Nephron (organoid): ENCODE measurements at regions not wholly inside any gene's neighbourhood (a gene's known extent, or its start where the extent isn't known, plus 50 kb on each side); places are given as distances from the start of the nearest gene placed in this dataset.
A peak's percentile ranks its signal among the peaks of the same experiment; 100 is the strongest.

ENCODE experiments used
- H3K27ac Mint-ChIP-seq, 3 experiments: 2 replicates each; pipeline ENCODE4 v1.8.0; 2020; ENCODE audit warnings: mixed read lengths in 3 of 3, mild to moderate bottlenecking in 2 of 3, moderate library complexity in 1 of 3
- H3K27me3 Mint-ChIP-seq: 2 replicates; pipeline ENCODE4 v1.8.0; 2021; ENCODE audit warnings: low read depth, mild to moderate bottlenecking, moderate library complexity, mixed read lengths
- H3K36me3 Mint-ChIP-seq: 2 replicates; pipeline ENCODE4 v1.8.0; 2020; ENCODE audit warnings: low read depth, mixed read lengths
- H3K4me1 Mint-ChIP-seq: 2 replicates; pipeline ENCODE4 v1.8.0; 2020; ENCODE audit warnings: mixed read lengths
- H3K4me3 Mint-ChIP-seq, 3 experiments: 2 replicates each; pipeline ENCODE4 v1.8.0; 2020; ENCODE audit warnings: mild to moderate bottlenecking in 3 of 3, mixed read lengths in 3 of 3, moderate library complexity in 2 of 3
- H3K9me3 Mint-ChIP-seq: 2 replicates; pipeline ENCODE4 v1.8.0; 2020; ENCODE audit warnings: mixed read lengths
- CTCF ChIP-seq, 3 experiments: fragments of 200-600 bp; sonication (generic); IDR thresholded peaks; one replicate each; pipeline ENCODE4 v1.5.0; 2021; ENCODE audit warnings: antibody characterized with exemption in 3 of 3; ENCODE audit not compliant: unreplicated experiment in 3 of 3

GRCh38 chr7:54955296-54955695 is 63.5 kb upstream of the EGFR start:
- H3K36me3 Mint-ChIP-seq = no peaks in the 10 kb centered on the region
- no peak for TF ChIP-seq CTCF (IDR thresholded peaks at IDR 0.05; ENCODE audit: unreplicated experiment in 3 of 3)
- H3K4me1 Mint-ChIP-seq = no peaks in the 10 kb centered on the region
- peaks cover 3% of the 10 kb centered on the region for H3K9me3 Mint-ChIP-seq
- no peak overlapping the region for H3K4me3 Mint-ChIP-seq
- no peak overlapping the region for H3K27ac Mint-ChIP-seq
- peaks cover 3% of the 10 kb centered on the region for H3K27me3 Mint-ChIP-seq

GRCh38 chr7:54955696-54956420 is 63.0 kb upstream of the EGFR start:
- Mint-ChIP-seq H3K36me3 (no peaks in the 10 kb centered on the region), H3K27ac (no peak overlapping the region), H3K4me3 (no peak overlapping the region), H3K9me3 (peaks cover 3% of the 10 kb centered on the region), H3K27me3 (peaks cover 6% of the 10 kb centered on the region), H3K4me1 (no peaks in the 10 kb centered on the region)
- no peak for TF ChIP-seq CTCF (IDR thresholded peaks at IDR 0.05; ENCODE audit: unreplicated experiment in 3 of 3)

GRCh38 chr7:54956865-54957264 is 62.0 kb upstream of the EGFR start:
- Mint-ChIP-seq H3K9me3 (no peaks in the 10 kb centered on the region), H3K27ac (peak overlapping the region in 1 of 3 experiments; percentile 4), H3K4me1 (no peaks in the 10 kb centered on the region), H3K27me3 (peaks cover 7% of the 10 kb centered on the region), H3K36me3 (no peaks in the 10 kb centered on the region), H3K4me3 (no peak overlapping the region)
- TF ChIP-seq CTCF (IDR thresholded peaks at IDR 0.05; ENCODE audit: unreplicated experiment in 3 of 3) = no peak

GRCh38 chr7:54960517-54960916 is 58.3 kb upstream of the EGFR start:
- Mint-ChIP-seq H3K9me3 (no peaks in the 10 kb centered on the region), H3K4me3 (no peak overlapping the region), H3K4me1 (no peaks in the 10 kb centered on the region), H3K27me3 (peaks cover 7% of the 10 kb centered on the region), H3K27ac (no peak overlapping the region), H3K36me3 (no peaks in the 10 kb centered on the region)
- TF ChIP-seq CTCF (IDR thresholded peaks at IDR 0.05; ENCODE audit: unreplicated experiment in 3 of 3) = no peak

- H3K27ac Mint-ChIP-seq = no peak overlapping the region
- H3K4me1 Mint-ChIP-seq = no peaks in the 10 kb centered on the region
- no peak for TF ChIP-seq CTCF (IDR thresholded peaks at IDR 0.05; ENCODE audit: unreplicated experiment in 3 of 3)
- peaks cover 6% of the 10 kb centered on the region for H3K27me3 Mint-ChIP-seq
- no peak overlapping the region for H3K4me3 Mint-ChIP-seq
- H3K9me3 Mint-ChIP-seq = no peaks in the 10 kb centered on the region
- no peaks in the 10 kb centered on the region for H3K36me3 Mint-ChIP-seq
These were observed 57.4 kb upstream of the EGFR start for GRCh38 chr7:54961391-54961790.

- no peak overlapping the region for H3K4me3 Mint-ChIP-seq
- H3K9me3 Mint-ChIP-seq = no peaks in the 10 kb centered on the region
- peaks cover 3% of the 10 kb centered on the region for H3K27me3 Mint-ChIP-seq
- H3K4me1 Mint-ChIP-seq = no peaks in the 10 kb centered on the region
- TF ChIP-seq CTCF (IDR thresholded peaks at IDR 0.05; ENCODE audit: unreplicated experiment in 3 of 3) = no peak
- no peak overlapping the region for H3K27ac Mint-ChIP-seq
- H3K36me3 Mint-ChIP-seq = no peaks in the 10 kb centered on the region
These were observed 55.7 kb upstream of the EGFR start for GRCh38 chr7:54963155-54963554.
